Peyer's patch (tissue), 4 donors: ENCODE measurements at regions not wholly inside any gene's neighbourhood (a gene's known extent, or its start where the extent isn't known, plus 50 kb on each side); places are given as distances from the start of the nearest gene placed in this dataset.

ENCODE experiments used
- CTCF ChIP-seq, 6 experiments: fragments of 450-650 bp in 4 of 6; fragments of 200-600 bp in 2 of 6; sonication (generic) in 1 of 6; IDR thresholded peaks; one replicate each; pipeline ENCODE4 v1.5.1; 2017 to 2019; ENCODE audit warnings: antibody characterized with exemption in 6 of 6, mild to moderate bottlenecking in 3 of 6, moderate library complexity in 1 of 6
- POLR2A ChIP-seq, 2 donors: fragments of 450-650 bp; IDR thresholded peaks; one replicate each; pipeline ENCODE4 v1.5.1; 2017; ENCODE audit warnings: antibody characterized with exemption in 2 of 2, mild to moderate bottlenecking in 2 of 2, moderate library complexity in 2 of 2

GRCh38 chr1:5634893-5635292 lies 357.3 kb downstream of the NPHP4 start:
- TF ChIP-seq CTCF (IDR thresholded peaks at IDR 0.05) (no peak), POLR2A (IDR thresholded peaks at IDR 0.05) (no peak)
